ENCODE measurements at regions not wholly inside any gene's neighbourhood (a gene's known extent, or its start where the extent isn't known, plus 50 kb on each side); places are given as distances from the start of the nearest gene placed in this dataset.

DNA sequence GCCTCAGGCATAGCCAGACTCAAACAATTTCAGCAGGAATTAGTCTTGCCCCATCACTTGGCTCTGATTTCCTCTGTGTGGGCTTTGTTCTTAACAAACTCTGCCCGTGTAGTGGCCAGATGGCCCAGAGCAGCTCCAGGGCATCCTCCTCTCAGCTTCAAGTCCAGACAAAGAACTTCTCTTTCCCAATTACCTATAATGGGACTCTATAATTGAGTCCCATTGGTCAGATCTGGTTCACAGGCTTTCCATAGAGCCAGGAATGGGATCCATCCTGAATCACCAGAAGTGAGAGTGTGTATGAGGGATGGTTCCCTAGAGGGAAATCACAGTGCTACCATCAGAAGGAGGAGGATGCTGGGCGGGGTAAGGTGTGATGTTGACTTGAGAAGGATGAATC lies 515.8 kb downstream of the KIF4B start:
- TF ChIP-seq CEBPB (IDR thresholded peaks at IDR 0.05; ENCODE audit: low read depth, low read length) = no peak
- TF ChIP-seq POLR2A (IDR thresholded peaks at IDR 0.05; ENCODE audit: low read depth, low read length) = no peak
- TF ChIP-seq, protein P1, sequence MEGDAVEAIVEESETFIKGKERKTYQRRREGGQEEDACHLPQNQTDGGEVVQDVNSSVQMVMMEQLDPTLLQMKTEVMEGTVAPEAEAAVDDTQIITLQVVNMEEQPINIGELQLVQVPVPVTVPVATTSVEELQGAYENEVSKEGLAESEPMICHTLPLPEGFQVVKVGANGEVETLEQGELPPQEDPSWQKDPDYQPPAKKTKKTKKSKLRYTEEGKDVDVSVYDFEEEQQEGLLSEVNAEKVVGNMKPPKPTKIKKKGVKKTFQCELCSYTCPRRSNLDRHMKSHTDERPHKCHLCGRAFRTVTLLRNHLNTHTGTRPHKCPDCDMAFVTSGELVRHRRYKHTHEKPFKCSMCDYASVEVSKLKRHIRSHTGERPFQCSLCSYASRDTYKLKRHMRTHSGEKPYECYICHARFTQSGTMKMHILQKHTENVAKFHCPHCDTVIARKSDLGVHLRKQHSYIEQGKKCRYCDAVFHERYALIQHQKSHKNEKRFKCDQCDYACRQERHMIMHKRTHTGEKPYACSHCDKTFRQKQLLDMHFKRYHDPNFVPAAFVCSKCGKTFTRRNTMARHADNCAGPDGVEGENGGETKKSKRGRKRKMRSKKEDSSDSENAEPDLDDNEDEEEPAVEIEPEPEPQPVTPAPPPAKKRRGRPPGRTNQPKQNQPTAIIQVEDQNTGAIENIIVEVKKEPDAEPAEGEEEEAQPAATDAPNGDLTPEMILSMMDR (conservative IDR thresholded peaks at IDR 0.05; ENCODE audit: low read depth, low read length) = no peak
- TF ChIP-seq MXI1 (IDR thresholded peaks at IDR 0.05; ENCODE audit: borderline replicate concordance, low read depth, low read length) = no peak
- TF ChIP-seq MAZ (IDR thresholded peaks at IDR 0.05; ENCODE audit: borderline replicate concordance, low read depth, low read length) = no peak
- TF ChIP-seq RAD21 (IDR thresholded peaks at IDR 0.05; ENCODE audit: low read length) = no peak
- no peak for TF ChIP-seq MAFK (IDR thresholded peaks at IDR 0.05; ENCODE audit: low read depth, low read length)
- TF ChIP-seq RFX5 (IDR thresholded peaks at IDR 0.05; ENCODE audit: low read depth, low read length) = no peak
- TF ChIP-seq SMC3 (IDR thresholded peaks at IDR 0.05; ENCODE audit: low read depth, low read length) = no peak
